ENCODE measurements at regions not wholly inside any gene's neighbourhood (a gene's known extent, or its start where the extent isn't known, plus 50 kb on each side); places are given as distances from the start of the nearest gene placed in this dataset.
"Not testable (repeated sequence)": the region's sequence is repeated elsewhere in the genome, so short reads cannot be mapped to it uniquely, and the experiment has no call there.

DNA sequence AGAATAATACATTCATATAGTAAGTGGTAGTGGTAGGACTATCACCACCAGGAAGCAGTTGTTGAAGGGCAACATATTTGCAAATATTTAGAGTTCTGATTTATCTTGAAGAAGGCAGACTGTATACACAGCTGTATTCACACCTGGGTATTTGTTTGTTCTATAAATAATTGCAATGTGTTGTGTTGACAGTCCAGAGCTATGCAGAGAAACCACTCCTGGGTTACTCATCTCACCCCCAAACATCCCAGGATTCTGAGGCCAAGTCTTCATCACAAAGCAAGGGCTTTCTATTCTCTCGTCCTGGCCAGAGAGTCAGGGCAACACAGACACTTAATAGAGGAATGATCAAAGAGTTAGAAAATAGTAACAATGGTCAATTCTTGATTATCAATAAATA lies 102.1 kb upstream of the FAT3 start:
- DNase-seq (ENCODE audit: extremely low read depth, low read depth), result no peak

- DNase-seq (ENCODE audit: extremely low read depth, low read depth), result no peak
Measured at GRCh38 chr11:92111287-92111686, 113.3 kb upstream of the FAT3 start.

- DNase-seq (ENCODE audit: extremely low read depth, low read depth), result no peak
Measured at GRCh38 chr11:92109466-92109865, 115.2 kb upstream of the FAT3 start.

DNA sequence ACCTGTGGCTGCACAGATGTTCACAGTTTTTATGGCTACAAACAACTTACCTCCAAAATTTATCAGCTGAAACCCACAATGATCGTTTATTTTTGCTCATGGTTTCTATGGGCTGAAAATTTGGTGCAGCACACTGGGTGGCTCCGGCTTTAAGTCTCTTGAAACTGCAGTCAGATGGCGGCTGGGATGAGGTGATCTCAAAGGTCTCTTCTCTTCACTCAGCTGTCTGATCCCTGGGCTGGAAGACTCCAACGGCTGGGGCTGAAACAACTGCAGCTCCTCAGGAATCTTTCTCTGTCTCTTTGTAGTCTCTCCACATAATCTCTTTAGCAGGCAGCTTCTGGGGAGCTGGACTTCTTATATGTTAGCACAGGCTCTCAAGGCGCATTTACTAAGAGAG lies 117.3 kb upstream of the FAT3 start:
- DNase-seq (ENCODE audit: extremely low read depth, low read depth), result no peak

GRCh38 chr11:92104349-92104748 lies 120.3 kb upstream of the FAT3 start:
- DNase-seq (ENCODE audit: extremely low read depth, low read depth), result no peak

DNA sequence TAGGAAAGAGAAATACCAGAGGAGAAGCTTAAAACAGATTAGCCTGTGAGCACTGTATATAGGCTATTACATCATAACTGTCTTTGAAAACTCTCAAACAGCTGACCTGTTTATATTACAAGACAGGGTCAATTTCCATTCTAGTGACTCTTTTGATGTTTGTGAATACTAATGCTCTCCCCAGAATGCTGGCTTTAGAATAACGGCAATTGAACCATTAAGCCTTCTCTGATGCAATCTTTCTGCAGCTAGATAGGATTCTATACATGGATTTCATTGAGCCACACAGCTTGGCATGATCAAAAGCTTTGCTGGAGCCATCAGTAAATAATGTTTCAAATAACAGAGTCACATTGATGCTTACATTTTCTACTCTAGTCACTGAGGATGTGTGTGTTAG lies 122.7 kb upstream of the FAT3 start:
- DNase-seq (ENCODE audit: extremely low read depth, low read depth), result no peak

DNA sequence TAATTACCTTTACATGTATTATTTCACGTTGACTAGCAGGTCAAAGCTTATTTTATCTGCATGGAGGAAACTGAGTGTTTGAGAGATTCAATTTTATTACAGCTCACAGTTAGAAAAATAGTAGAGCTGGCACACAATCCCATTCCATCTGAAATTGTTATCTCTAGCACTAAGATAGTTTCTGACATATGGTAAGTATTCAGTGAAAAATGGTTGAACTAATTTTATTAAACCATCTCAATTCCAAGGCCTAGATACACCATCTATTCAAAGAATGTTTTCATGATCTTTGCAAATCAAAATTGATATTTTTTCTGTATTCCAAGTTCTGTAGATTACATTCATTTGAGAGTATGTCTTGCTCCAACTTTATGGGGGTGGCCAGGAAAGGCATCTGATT lies 125.4 kb upstream of the FAT3 start:
- no peak for DNase-seq (ENCODE audit: extremely low read depth, low read depth)

DNA sequence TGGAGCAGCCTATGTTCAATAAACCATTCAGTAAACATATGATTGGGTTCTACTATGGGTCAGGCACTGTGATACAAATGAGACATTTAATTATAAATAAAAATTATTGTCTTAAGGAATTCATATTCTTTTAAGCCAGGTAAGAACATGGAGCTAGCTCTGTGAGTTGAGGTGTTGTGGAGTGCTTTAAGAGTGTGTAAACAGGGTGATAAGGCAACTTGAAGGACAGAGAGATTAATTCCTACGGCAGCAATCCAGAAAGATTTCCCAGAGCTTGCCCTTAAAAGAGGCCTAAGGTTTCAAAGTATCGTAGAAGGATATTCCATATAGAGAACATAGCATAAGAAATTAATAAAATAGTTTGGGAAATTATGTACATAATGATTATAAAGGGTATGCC lies 126.4 kb upstream of the FAT3 start:
- DNase-seq (ENCODE audit: extremely low read depth, low read depth), result no peak

GRCh38 chr11:92087725-92088537 lies 136.7 kb upstream of the FAT3 start:
- DNase-seq (ENCODE audit: extremely low read depth, low read depth), result no peak

DNA sequence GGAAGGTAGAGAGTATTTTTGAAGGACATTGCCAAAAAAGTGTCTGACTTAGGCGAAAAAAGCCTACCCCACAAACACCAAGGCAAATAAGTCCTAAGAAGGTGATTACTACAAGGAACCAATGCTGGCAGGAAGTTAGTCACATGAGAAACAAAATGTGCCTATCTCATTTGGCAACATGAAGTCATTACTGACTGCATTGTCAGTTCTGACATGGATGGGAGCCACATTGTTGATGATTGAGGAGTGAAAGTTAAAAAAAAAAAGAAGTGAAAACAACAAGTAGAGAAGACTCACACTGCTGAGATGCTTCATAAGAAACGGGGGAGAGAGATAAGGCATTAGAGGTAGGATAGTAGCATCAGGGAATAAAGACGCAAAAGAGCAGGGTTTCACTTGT lies 141.5 kb upstream of the FAT3 start:
- DNase-seq (ENCODE audit: extremely low read depth, low read depth), result no peak

- DNase-seq (ENCODE audit: extremely low read depth, low read depth), result no peak
Measured at GRCh38 chr11:92082652-92083051, 142.0 kb upstream of the FAT3 start.

GRCh38 chr11:92074498-92074897 lies 150.1 kb upstream of the FAT3 start:
- DNase-seq (ENCODE audit: extremely low read depth, low read depth), result not testable (repeated sequence)

DNA sequence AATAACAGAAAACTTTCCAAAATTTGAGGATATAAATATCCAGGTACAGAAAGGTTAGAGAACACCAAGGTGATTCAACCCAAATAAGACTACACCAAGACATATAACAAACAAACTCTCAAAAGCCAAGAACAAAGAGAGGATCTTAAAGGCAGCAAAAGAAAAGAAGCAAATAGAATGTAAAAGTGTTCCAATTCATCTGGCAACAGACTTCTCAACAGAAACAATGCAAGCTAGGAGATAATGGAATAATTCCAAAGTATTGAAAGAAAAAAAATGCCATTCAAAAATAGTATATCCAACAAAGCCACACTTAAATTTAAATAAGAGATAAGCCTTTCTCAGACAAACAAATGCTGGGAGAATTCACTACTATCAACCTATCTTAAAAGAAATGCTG lies 153.0 kb upstream of the FAT3 start:
- no peak for DNase-seq (ENCODE audit: extremely low read depth, low read depth)

GRCh38 chr11:92070026-92070889 lies 154.4 kb upstream of the FAT3 start:
- no peak for DNase-seq (ENCODE audit: extremely low read depth, low read depth)

DNA sequence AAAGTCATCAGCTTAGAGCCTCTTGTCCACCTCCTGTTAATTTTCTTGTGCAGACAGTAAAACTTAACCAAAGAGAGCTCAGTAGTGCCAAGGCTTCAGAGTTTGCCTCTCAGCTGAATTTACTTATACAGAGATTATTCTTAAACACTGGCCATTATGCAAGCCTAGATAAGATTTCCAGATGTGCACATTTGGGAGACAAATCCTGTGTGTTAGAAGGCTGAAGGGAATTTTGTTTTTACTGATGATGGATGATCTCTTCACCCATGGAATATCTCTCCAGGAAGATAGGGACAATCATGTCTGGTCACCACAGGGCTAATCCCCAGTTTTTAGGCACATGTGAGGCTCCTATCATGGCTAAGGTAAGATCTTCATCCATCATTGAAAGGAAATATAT lies 157.6 kb upstream of the FAT3 start:
- DNase-seq (ENCODE audit: extremely low read depth, low read depth), result no peak

- no peak for DNase-seq (ENCODE audit: extremely low read depth, low read depth)
Measured at GRCh38 chr11:92061456-92062062, 163.1 kb upstream of the FAT3 start.

DNA sequence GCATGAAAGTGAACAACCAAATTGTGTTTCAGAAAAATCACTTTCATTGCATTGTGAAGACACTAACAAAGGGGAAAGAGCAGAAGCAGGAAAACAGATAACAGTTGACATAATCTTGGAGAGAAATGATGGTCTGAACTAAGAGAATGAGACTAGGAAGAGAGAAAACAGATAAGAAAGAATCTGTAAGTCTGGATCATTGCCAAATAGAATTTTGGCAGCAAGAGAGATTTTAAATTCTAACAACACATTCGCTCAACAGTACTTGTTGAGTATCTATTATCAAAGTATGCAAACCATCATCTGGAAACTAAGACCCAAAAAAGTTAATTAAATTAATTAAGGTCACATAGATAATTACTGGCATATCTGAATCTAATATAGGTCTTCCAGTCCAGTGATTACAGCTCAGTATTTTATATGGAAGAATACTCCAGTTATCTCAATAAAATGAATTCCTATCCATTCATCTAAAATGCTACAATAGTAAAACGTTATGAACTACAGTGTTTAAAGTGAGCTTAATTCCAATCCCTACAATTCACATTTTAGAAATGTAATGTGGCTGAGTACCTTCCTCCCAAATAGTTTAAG lies 166.7 kb upstream of the FAT3 start:
- no peak for DNase-seq (ENCODE audit: extremely low read depth, low read depth)

DNA sequence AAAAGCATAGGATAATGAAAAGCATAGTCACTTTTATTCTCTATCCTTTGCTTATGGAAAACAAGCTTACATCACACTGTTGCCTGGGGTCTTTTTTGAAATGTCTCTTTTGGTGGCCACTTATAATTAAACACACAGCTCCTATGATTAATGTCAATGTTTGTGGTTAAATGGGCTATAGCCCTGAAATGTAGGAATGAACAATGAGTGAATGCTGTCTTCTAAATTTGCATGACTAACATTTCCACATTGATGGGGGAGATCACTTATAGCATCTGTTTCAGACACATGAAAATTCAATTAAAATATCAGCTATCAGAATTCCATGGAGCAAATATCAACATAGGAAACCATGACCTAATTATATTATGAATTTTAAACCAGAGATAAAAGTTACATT lies 171.4 kb upstream of the FAT3 start:
- no peak for DNase-seq (ENCODE audit: extremely low read depth, low read depth)

GRCh38 chr11:92050305-92050704 lies 174.3 kb upstream of the FAT3 start:
- no peak for DNase-seq (ENCODE audit: extremely low read depth, low read depth)

DNA sequence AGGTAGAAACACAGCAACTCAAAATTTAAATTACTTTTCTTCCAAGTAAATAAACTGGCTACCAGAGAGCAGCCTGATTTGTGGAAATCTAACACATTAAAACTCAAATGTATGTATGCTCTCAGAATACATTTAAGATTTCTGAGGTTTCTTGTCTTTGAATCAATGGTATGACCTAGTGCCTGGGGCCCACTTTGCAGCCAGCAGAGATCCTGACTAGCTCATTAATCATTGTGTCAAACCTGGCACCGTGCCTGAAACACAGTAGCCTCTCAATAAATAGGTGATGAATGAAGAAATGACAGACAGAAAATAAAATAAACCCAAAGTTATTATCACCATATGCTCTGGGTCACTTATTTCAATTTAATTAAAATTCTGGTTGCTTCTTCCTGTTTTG lies 176.2 kb upstream of the FAT3 start:
- DNase-seq (ENCODE audit: extremely low read depth, low read depth), result no peak

GRCh38 chr11:92046103-92046502 lies 178.5 kb upstream of the FAT3 start:
- no peak for DNase-seq (ENCODE audit: extremely low read depth, low read depth)

Measured in NCI-H460 (cell line).